Stimulated activated naive CD8-positive, alpha-beta T cell treated with anti-CD3 and anti-CD28 coated beads, Interleukin-15, Interleukin-2, amounts not matched to agents 100 U/mL and 50 U/mL, for 24 hours (primary cell): ENCODE measurements at regions not wholly inside any gene's neighbourhood (a gene's known extent, or its start where the extent isn't known, plus 50 kb on each side); places are given as distances from the start of the nearest gene placed in this dataset.

Experiments
- ATAC-seq: fragments of 150-1000 bp; cut with Tn5 transposase; one replicate; pipeline ENCODE4 v1.10.0; 2021
- DNase-seq: peaks from one replicate; pipeline ENCODE4 v3.0.0; 2021

DNA sequence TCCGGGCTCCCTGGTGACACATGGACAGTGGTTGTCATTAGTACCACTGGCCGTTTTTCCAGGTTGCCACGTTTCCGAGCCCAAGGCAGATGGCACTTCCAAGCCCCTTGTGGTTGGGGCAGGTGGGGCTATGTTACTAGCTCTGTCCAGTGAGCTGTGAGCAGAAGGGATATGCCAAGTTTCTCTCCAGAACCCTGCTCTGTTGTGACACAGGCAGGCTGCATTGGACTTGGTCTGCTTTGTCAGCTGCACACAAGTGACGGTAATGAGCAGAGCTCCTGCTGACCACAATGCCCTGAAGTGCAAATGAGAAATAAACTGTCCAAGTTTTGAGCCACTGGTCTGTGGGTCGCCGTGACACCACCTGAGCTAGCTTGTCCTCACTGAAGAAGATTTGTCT lies 118.8 kb downstream of the GYPC start:
- no peak for ATAC-seq

DNA sequence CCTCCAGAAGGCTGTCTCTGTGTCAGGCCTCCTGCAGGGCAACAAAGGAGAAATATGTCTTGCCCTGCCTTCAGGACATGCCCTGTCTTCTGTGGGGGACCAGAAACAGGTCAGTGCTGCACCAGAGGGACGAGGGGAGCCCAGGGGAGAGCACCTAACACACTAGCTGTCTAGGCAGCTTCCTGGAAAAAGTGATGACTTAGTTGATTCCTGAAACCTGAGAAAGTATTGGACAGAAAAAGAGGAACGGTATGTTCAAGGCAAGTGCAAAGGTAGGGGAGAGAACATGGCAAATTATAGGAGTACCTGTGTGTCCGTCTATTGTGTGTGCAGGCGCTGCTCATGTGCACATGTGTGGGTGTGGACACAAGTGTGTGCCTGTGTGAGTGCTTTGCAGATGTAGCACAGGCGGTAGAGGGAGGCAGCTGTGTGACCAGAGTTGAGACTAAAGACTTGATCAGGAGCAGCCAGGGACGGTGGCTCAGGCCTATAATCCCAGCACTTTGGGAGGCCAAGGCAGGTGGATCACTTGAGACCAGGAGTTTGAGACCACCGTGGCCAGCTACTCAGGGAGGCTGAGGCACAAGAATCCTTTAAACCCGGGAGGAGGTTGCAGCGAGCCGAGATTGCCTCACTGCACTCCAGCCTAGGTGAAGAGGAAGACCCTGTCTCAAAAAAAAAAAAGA lies 119.5 kb downstream of the GYPC start:
- DNase-seq = no peak
- ATAC-seq = no peak

More for the DNA sequence above, 118.8 kb downstream of the GYPC start:
- no peak for DNase-seq

DNA sequence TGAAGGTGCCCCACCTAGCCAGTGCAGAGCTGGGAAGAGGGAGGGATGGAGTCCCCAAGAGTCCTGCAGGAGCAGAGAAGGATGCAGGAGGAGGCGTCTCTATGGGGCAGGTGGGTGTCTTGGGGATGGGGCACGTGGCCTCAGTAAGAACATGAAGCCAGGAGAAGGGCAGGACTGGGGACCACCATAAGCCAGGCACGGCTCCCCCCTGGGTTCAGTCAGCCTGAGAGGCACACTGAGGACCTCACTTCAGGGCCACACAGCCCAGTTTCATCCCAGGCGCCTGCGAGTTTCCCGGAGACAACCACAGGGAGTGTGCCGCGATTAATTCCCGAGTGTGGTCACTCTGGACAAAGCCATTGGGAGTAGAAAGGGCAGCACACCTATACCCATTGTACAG lies 120.3 kb downstream of the GYPC start:
- ATAC-seq = no peak
- no peak for DNase-seq

DNA sequence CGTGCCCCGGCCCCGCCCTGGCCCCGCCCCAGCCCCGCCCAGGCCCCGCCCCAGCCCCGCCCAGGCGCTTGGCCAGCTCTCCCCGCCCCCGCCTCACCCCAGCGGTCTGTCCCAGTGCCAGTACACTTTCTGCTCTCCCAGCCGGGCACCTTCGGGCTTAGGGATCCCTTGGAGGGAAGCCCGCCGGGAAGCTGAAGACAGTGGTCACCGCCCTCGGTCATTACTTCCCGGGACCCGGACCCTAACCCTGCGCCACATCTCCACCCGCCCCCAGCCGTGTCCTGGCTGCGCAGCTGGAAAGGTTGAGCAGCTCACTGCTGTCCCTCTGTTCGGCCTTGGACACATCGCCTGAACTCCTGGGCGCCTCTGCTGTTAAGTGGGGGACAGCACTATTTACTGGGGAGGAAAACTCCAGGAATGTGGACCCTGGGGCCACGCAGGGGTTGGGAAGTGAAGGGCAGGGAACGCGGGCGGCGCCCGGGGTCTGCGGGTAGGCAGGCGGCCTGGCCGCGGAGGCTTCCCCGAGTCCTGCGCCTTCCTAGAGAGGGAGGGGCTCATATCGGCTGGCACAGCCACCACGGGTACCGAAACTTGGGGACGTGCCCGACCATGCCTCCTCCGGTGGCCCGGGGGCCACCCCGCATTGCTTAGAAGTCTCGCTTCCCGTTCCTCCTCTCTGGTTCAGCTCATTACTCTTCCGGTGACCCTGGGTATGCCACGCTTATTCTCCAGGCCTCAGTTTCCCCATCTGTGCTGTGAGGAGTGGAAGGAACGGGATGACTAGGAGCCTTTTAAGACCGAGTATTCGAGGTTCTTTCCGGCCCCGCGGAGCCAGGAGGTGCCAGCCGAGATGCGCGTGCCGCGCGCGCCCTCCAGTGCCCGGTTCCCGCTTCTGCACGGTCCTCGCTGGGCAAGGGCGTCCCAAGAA lies 121.0 kb downstream of the GYPC start:
- DNase-seq (peak; percentile 85), ATAC-seq (peak; percentile 85)

DNA sequence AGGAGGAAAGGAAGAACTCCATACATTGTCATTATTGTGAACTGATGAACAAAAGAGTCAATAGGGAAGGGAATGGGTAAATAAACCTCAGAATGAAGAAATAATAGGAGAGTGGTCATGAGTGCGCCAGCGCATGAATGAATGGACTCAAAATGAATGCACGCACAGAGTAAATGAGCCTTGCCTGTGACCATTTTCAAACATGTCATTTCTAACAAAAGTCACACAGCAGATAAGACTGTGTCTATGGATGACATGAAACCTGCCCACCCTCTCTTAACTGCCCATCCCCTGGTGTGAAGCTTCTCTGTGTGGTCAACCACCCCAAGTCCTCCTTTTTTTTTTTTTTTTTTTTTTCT lies 121.1 kb upstream of the TEX51 start:
- no peak for ATAC-seq
- DNase-seq = no peak

DNA sequence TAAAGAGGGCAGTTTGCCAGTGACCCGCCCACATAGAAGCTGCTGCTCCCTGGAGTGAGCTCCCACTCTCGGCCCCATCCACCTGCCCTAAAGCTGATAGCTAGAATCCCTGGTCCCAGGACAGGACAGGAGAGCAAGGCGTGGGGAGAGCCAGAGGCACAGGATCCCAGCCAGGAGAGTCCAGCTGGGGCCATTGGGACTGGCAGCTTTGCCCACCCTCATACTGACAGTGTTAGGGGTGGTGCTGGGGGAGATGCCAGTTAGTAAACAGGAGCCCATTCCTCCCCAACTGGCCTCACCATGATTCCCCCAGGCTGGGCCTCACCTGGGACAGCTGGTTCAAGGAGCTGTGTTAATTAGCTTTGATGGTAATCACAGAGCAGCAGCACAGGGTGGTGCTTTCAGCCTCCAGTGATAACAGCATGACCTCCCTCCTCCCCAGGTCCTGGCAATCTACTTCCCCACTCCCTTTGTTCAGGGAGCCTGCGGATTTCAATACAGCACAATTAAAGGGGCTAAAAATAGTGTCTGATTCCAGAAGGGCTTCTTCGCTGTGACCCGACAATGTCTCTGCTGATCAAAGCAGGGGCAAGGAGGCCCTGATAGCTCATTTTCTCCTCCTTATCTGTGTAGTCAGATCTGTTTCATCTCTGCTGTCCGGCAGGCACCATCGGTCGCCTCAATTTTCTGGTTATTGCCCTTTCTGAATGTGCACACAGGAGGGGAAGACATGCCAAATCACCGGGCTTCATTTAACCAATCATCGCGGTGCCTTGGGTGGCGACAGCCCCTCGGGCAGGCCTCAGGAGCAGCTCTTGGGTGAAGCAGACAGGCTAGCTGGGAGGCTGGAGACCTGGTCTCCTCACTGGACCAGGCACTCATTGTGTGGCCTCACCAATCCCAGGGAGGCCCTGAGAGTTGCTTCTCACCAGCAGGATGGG lies 119.9 kb upstream of the TEX51 start:
- ATAC-seq (no peak), DNase-seq (no peak)

DNA sequence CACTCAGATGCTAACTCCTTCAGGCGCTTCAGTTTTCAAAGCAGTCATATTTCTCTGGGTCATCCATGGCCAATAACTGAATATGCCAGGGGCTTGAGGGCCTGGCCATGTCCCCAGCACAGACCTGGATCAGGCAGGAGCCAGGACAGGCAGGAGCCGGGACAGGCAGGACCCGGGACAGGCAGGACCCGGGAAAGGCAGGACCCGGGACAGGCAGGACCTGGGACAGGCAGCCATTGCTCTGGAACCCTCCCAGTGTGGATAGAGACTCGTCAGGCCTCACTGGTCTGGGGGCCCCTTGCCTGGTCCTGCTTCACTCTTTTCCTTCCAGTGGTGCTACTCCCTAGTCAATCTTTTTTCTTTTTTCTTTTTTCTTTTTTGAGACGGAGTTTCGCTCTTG lies 117.5 kb upstream of the TEX51 start:
- DNase-seq = no peak
- ATAC-seq = no peak

DNA sequence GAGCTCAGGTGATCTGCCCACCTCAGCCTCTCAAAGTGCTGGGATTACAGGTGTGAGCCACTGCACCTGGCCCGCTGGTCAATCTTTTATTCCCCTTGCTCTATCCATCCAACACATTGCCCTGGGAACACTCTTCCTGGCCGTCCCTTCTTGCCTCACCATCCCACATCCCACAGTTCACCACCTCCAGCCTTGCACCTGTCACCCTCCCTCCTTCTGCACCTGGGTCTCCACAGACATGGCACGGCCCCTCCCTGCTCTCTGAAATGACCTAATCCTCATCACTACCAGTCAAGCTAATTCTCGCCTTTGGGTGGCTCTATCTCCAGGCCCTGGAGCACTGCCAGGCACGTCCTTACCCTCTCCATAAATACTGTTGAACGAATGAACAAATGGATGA lies 116.9 kb upstream of the TEX51 start:
- DNase-seq (no peak), ATAC-seq (no peak)

DNA sequence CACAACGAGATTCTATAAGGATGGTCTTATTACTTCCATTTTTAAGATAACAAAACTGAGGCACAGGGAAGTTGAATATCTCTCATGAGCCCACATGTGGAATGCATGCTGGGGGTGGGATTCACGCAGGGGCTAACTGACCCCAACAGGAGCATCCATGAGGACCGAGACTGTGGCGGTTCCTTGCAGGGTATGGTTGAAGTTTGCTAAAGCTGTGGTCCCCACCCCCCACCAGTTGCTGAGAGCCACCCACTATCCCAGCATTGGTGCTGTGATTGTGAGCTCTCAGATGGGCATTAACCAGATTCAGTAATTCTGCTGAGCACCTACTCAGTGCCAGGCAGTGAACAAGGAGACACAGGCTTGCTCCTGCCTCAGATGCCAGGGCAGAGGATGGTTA lies 116.0 kb upstream of the TEX51 start:
- no peak for ATAC-seq
- no peak for DNase-seq

DNA sequence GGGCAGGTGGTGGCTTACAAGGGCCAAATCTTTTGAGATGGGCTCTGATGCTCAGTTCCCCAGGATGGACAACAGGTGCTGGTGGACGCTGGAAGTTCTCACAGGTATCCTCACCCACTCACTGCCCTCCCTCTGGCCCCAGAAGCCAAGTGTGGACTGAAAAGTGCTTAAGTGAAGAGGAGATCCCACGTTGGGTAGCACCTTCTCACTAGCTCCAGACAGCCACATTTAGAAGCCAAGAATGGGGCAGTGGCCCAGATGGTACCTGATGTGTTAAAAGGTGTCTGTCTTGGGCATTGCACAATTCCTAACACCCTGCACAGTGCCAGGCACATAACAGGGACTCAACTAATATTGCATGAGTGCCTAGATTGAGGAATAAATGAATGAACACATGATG lies 115.3 kb upstream of the TEX51 start:
- no peak for ATAC-seq
- DNase-seq = no peak

DNA sequence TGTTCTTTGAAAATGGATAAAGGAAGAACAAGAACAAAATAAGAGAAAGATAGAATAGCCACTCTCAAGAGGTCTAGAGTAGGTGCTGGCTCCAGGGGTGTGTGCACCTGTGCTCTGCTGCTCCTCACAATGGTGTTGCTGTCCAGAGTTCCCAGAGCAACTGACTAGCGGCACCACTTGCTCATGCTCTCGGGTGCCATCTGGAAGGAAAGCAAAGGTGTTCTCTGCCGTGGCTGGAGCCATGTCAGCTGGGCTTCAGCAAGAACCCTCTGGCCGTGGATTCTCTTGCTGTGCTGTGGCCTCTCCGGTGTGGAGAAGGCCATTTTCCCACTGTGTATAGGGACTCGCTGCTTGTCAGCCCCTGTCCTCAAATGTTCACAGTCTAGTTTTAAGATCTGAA lies 114.6 kb upstream of the TEX51 start:
- DNase-seq = no peak
- no peak for ATAC-seq

DNA sequence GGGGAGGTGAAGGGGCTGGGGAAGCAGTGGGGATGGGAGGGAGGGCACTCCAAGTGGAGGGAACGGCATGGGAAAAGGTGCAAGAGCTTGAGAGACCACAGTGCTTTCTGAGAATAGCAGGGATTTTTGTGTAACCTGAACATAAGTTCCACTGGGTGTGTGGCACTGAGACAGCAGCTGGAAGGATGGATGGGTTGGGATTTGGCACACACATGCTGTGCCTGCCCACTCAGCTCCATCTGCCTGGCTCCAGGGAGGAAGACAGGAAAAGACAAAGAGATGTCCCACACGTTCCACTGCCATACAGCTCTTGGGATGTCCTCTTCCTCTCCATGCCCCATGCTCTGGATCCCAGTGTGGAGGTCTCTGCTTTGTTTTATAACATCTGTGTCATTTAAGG lies 114.1 kb upstream of the TEX51 start:
- no peak for DNase-seq
- ATAC-seq = no peak

DNA sequence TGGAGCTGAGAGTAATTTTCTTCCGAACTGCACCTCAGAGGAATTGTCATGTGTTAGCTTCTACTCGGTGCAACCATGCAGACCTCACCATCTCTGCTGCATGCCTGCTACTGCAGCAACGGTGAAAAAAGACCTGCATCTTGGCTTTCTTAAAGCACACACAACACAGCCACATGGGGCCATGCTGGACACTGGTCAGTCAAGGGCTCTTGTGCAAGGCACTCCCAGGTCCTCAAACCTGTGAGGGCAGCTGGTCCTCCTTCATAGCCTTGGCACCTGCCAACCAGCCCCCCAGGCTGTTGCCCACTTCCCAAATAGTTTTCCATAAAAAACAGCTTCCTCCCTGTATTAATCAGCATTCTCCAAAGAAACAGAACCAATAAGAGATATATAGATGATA lies 113.5 kb upstream of the TEX51 start:
- DNase-seq (no peak), ATAC-seq (no peak)

DNA sequence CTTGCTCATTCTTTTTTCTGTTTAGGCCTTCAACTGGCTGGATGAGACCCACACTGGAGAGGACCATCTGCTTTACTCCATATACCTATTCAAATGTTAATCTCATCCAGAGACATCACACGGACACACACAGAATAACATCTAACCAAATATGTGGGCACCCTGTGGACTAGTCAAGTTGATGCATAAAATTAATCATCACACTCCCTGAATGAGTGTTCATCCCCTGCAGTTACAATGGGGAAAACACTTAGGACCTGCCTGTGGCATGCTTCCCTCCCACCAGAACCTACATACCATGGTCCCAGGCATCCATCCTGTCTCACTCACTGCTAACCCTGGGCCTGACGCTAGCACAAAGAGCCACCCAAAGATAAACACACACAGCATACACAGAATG lies 112.8 kb upstream of the TEX51 start:
- DNase-seq (no peak), ATAC-seq (no peak)

DNA sequence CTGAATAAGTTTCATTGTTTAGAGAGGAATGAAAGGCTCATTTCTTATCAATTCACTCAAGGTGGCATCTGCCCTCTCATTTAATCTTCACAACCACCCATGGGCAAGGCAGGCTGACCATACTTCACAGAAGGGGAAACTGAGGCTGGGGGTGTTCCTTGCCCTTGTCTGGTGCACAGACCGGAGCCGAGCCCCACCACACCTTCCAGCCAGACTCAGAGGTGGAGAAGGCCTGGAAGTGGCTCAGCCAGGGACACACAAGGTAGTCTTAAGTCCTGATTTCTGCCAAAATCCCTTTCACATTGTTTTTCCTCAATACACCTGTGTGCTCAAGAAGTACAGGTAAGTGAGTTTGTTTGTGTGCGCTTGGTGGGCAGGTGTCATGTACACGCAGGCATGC lies 111.9 kb upstream of the TEX51 start:
- ATAC-seq (no peak), DNase-seq (no peak)

DNA sequence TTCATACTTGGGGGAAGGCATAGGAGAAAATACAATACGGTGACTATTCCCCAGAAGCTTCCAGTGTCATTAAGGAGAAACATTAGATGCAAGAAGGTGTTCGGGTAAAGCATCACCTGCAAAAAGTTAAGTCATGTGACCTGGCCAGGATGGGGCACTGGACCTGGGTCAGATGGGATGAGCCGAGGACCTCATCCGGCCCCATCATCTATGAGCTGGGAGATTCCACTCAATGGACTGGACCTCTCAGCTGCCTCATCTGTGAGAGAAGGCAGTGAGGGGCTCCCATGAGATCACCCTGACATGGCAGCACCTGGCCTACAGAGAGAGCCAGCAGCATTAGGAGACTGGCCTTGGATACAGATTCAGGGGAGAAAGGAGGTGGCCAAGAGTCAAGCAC lies 111.4 kb upstream of the TEX51 start:
- no peak for ATAC-seq
- no peak for DNase-seq

DNA sequence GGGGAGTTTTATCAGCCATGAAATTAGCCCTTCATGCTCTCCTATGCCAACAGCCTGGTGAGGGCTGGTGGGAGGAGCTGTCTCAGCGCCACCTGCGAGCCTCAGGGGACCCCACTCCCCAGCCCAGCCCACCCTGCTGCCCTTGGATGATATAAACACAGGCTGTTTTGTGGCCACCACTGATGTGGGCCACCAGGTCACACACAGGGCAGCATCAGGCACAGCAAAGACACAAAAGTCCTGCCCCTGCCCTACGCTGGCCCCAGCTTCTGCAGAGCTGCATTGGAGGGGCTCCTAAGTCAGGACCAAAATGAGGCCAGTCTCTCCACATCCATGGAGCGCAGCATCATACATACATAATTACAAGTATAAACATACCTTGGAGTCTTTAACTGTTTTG lies 110.6 kb upstream of the TEX51 start:
- no peak for DNase-seq
- ATAC-seq = no peak

DNA sequence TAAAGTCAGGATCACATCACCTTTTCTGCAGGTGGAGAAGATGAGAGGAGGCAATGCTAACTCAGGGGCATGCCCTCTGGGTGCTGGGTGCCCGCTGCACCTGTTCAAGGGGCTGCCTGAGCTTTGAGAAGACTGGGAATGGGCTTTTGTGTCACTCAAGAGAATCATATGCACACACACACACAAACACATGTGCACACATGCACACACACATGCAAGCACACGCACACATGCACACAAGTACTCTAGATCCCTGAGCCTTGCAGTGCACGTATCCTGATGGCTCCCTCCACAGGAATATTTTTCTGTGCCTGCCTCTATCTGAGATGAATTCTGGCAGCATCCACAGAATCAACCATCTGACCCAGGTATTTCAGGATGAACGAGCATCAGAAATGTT lies 110.0 kb upstream of the TEX51 start:
- ATAC-seq (no peak), DNase-seq (no peak)

DNA sequence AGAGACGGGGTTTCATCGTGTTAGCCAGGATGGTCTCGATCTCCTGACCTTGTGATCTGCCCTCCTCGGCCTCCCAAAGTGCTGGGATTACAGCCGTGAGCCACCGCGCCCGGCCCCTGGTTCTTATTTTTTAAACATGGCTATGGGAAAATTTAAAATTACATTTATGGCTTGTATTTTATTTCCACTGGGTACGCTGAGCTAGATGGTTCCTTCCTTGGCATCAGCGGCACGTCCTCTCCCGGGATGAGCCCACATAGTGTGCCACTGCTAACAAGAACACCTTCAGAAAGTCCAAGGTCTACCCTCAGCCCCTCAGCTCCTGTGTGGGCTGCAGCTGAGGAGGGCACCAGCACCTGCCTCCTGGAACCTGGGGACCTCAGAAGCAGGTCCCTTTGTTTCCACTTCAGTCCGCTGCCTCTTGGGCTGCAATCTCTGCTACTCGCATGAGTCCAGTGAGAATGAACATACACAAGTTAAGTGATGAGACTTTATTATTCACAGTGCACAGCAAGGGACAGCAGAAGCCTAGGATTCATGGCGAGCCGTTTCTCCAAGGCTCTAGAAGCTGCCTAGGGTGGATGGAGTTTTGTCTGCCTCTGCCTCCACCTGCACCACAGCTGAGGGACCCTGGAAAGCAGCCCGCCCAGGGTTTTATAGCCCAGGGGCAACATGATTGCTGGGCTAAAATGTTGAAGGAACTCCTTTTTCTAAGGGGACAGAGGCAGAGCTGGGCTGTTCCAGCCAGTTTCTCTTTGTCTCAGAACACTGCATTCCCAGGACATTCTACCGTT lies 107.5 kb upstream of the TEX51 start:
- no peak for DNase-seq
- no peak for ATAC-seq

DNA sequence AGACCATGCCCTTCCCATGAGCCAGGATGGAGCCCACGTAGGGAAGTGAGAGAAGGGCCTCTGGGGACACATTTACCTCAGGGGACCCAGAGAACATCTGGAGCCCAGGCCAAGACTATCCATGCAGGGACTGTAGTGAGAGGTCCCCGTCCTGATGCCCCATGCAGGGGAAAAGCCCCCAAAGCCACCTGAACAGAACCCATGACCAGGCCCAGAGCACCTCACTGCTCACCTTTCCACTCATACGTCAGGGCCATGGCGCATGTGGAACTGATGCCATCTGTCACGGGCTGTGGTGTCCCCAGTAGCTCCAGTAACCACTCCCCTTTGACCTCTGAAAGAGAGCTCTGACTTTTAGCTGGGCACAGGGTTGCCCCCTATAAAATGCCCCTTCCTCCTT lies 106.5 kb upstream of the TEX51 start:
- no peak for ATAC-seq

DNA sequence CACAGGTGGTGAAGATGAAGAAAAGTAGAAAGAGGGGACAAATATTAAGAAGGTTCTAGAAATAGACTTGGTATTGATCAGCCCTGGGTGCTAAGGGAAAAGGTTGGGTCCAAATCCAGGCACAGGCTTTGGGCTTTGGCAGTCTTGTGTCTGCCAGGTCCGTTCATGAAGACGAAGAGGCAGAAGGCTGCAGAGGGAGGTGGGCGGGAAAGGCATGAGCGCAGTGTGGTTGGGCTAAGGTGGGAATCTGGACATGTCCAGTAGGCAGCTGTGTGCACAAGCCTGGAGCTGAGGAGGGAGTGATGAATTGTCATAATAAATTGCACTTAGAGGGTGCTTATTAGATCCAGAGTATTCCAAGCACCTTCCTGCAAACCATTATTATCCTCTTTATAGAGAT lies 105.7 kb upstream of the TEX51 start:
- DNase-seq = no peak
- ATAC-seq = no peak

More for the DNA sequence above, 106.5 kb upstream of the TEX51 start:
- DNase-seq = no peak
